NK-92 treated with Interleukin-12 subunit alpha and Interleukin-12 subunit beta, amount 100 ng/mL, for 24 hours (cell line): ENCODE measurements at regions not wholly inside any gene's neighbourhood (a gene's known extent, or its start where the extent isn't known, plus 50 kb on each side); places are given as distances from the start of the nearest gene placed in this dataset.

Experiments
- DNase-seq: peaks from one replicate; lab custom pipeline; 2025; lab: John Stamatoyannopoulos, UW

GRCh38 chr5:98563885-98564653, 209.4 kb upstream of the RGMB start:
- DNase-seq, result no peak

GRCh38 chr5:98564836-98565235, 208.6 kb upstream of the RGMB start:
- DNase-seq, result no peak

- no peak for DNase-seq
These were observed 205.1 kb upstream of the RGMB start for GRCh38 chr5:98568336-98568735.

- DNase-seq, result no peak
These were observed 204.2 kb upstream of the RGMB start for GRCh38 chr5:98569288-98569687.

GRCh38 chr5:98570010-98570409, 203.5 kb upstream of the RGMB start:
- no peak for DNase-seq

- DNase-seq, result no peak
These were observed 202.7 kb upstream of the RGMB start for GRCh38 chr5:98570661-98571191.

- DNase-seq, result no peak
These were observed 199.6 kb upstream of the RGMB start for GRCh38 chr5:98573834-98574320.

- DNase-seq, result no peak
These were observed 197.2 kb upstream of the RGMB start for GRCh38 chr5:98576275-98576674.

GRCh38 chr5:98578438-98578837, 195.0 kb upstream of the RGMB start:
- no peak for DNase-seq

GRCh38 chr5:98581112-98581997, 192.1 kb upstream of the RGMB start:
- DNase-seq, result no peak

- DNase-seq, result no peak
These were observed 189.9 kb upstream of the RGMB start for GRCh38 chr5:98583586-98583985.

- DNase-seq, result no peak
These were observed 187.7 kb upstream of the RGMB start for GRCh38 chr5:98585661-98586310.

- DNase-seq, result no peak
These were observed 186.9 kb upstream of the RGMB start for GRCh38 chr5:98586581-98586980.

- DNase-seq, result no peak
These were observed 186.3 kb upstream of the RGMB start for GRCh38 chr5:98587166-98587565.

GRCh38 chr5:98588215-98588614, 185.2 kb upstream of the RGMB start:
- no peak for DNase-seq

GRCh38 chr5:98593418-98593817, 180.0 kb upstream of the RGMB start:
- no peak for DNase-seq

- no peak for DNase-seq
These were observed 179.4 kb upstream of the RGMB start for GRCh38 chr5:98594098-98594497.

GRCh38 chr5:98599016-98599415, 174.4 kb upstream of the RGMB start:
- no peak for DNase-seq

- no peak for DNase-seq
These were observed 170.8 kb upstream of the RGMB start for GRCh38 chr5:98602534-98603112.

GRCh38 chr5:98603456-98603855, 170.0 kb upstream of the RGMB start:
- no peak for DNase-seq

GRCh38 chr5:98604301-98604700, 169.2 kb upstream of the RGMB start:
- no peak for DNase-seq
